ENCODE measurements at regions not wholly inside any gene's neighbourhood (a gene's known extent, or its start where the extent isn't known, plus 50 kb on each side); places are given as distances from the start of the nearest gene placed in this dataset.

DNA sequence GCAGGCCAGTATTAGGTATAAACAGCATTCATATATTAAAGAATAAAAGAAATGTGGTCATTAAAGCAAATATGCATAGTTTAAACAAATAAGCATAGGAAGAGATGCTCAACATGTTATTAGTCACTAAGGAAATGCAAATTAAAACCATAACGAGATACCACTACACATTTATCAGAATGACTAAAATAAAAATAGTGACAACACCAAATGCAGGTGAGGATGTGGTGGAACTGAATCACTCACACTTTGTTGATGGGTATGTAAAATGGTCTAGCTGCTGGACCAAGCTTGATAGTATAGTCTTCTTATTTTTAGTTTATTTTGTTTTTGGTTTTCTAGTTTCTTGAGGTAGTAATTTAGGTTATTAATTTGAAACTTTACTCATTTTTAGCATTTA, 242.9 kb downstream of the HGF start:
- no peaks in the 10 kb centered on the region for H3K9me3 Mint-ChIP-seq (ENCODE audit: unreplicated experiment)
- POLR2A ChIA-PET = no interaction called here
- no peaks in the 10 kb centered on the region for H3K4me1 ChIP-seq
- H3K4me3 ChIP-seq (ENCODE audit: low read depth, low read length) = no peak overlapping the region
- no peak overlapping the region for H3K27ac Mint-ChIP-seq (ENCODE audit: unreplicated experiment)
- no peak for TF ChIP-seq CTCF (IDR thresholded peaks at IDR 0.05; ENCODE audit: insufficient read depth in 1 of 2, low read depth in 1 of 2, low read length in 1 of 2, severe bottlenecking in 1 of 2, unreplicated experiment in 1 of 2)
- no peaks in the 10 kb centered on the region for H3K27me3 ChIP-seq (replicated peaks; ENCODE audit: control insufficient read depth, insufficient read depth, low read length)
- no peak for DNase-seq
- no TSS peak for BruUV-seq (replicated peaks)
- intact Hi-C loops (cut with micrococcal nuclease; ENCODE audit: unreplicated experiment) = loop anchor here (1.0 kb wide), 3 partner anchors 189 to 490 kb away; no protein-coding TSS in a partner anchor
- no peaks in the 10 kb centered on the region for H3K4me1 Mint-ChIP-seq (ENCODE audit: low read depth, unreplicated experiment)
- no peaks in the 10 kb centered on the region for H3K9me3 ChIP-seq
- H3K36me3 ChIP-seq (ENCODE audit: control insufficient read depth, insufficient read depth, low read length) = no peaks in the 10 kb centered on the region
- H3K27me3 Mint-ChIP-seq (ENCODE audit: insufficient read depth, unreplicated experiment) = peaks cover 6% of the 10 kb centered on the region
- H3K4me3 Mint-ChIP-seq (ENCODE audit: unreplicated experiment) = no peak overlapping the region
- CTCF ChIA-PET = no interaction called here
- H3K36me3 Mint-ChIP-seq (ENCODE audit: insufficient read depth, unreplicated experiment) = no peaks in the 10 kb centered on the region

GRCh38 chr7:81525841-81526240, 244.0 kb downstream of the HGF start:
- Histone ChIP-seq H3K4me3 (ENCODE audit: low read depth, low read length) (no peak overlapping the region), H3K36me3 (ENCODE audit: control insufficient read depth, insufficient read depth, low read length) (no peaks in the 10 kb centered on the region), H3K27me3 (replicated peaks; ENCODE audit: control insufficient read depth, insufficient read depth, low read length) (no peaks in the 10 kb centered on the region), H3K9me3 (no peaks in the 10 kb centered on the region), H3K4me1 (no peaks in the 10 kb centered on the region)
- Mint-ChIP-seq H3K9me3 (ENCODE audit: unreplicated experiment) (no peaks in the 10 kb centered on the region), H3K4me3 (ENCODE audit: unreplicated experiment) (no peak overlapping the region), H3K36me3 (ENCODE audit: insufficient read depth, unreplicated experiment) (no peaks in the 10 kb centered on the region), H3K27me3 (ENCODE audit: insufficient read depth, unreplicated experiment) (peaks cover 6% of the 10 kb centered on the region), H3K27ac (ENCODE audit: unreplicated experiment) (no peak overlapping the region), H3K4me1 (ENCODE audit: low read depth, unreplicated experiment) (no peaks in the 10 kb centered on the region)
- no TSS peak for BruUV-seq (replicated peaks)
- intact Hi-C loops (cut with micrococcal nuclease; ENCODE audit: unreplicated experiment) = no loop called here
- no peak for DNase-seq
- TF ChIP-seq CTCF (IDR thresholded peaks at IDR 0.05; ENCODE audit: insufficient read depth in 1 of 2, low read depth in 1 of 2, low read length in 1 of 2, severe bottlenecking in 1 of 2, unreplicated experiment in 1 of 2) = no peak
- CTCF ChIA-PET = no interaction called here
- POLR2A ChIA-PET = no interaction called here

GRCh38 chr7:81519886-81520285, 250.0 kb downstream of the HGF start:
- no peaks in the 10 kb centered on the region for H3K36me3 Mint-ChIP-seq (ENCODE audit: insufficient read depth, unreplicated experiment)
- no TSS peak for BruUV-seq (replicated peaks)
- Histone ChIP-seq H3K36me3 (ENCODE audit: control insufficient read depth, insufficient read depth, low read length) (no peaks in the 10 kb centered on the region), H3K4me1 (no peaks in the 10 kb centered on the region), H3K4me3 (ENCODE audit: low read depth, low read length) (no peak overlapping the region), H3K27me3 (replicated peaks; ENCODE audit: control insufficient read depth, insufficient read depth, low read length) (no peaks in the 10 kb centered on the region), H3K9me3 (no peaks in the 10 kb centered on the region)
- H3K4me3 Mint-ChIP-seq (ENCODE audit: unreplicated experiment) = no peak overlapping the region
- peaks cover 6% of the 10 kb centered on the region for H3K27me3 Mint-ChIP-seq (ENCODE audit: insufficient read depth, unreplicated experiment)
- H3K4me1 Mint-ChIP-seq (ENCODE audit: low read depth, unreplicated experiment) = no peaks in the 10 kb centered on the region
- H3K9me3 Mint-ChIP-seq (ENCODE audit: unreplicated experiment) = no peaks in the 10 kb centered on the region
- TF ChIP-seq CTCF (IDR thresholded peaks at IDR 0.05; ENCODE audit: insufficient read depth in 1 of 2, low read depth in 1 of 2, low read length in 1 of 2, severe bottlenecking in 1 of 2, unreplicated experiment in 1 of 2) = no peak
- POLR2A ChIA-PET = no interaction called here
- no peak for DNase-seq
- intact Hi-C loops (cut with micrococcal nuclease; ENCODE audit: unreplicated experiment) = no loop called here
- CTCF ChIA-PET = no interaction called here
- no peak overlapping the region for H3K27ac Mint-ChIP-seq (ENCODE audit: unreplicated experiment)
